ENCODE measurements at regions not wholly inside any gene's neighbourhood (a gene's known extent, or its start where the extent isn't known, plus 50 kb on each side); places are given as distances from the start of the nearest gene placed in this dataset.
A peak's percentile ranks its signal among the peaks of the same experiment; 100 is the strongest.

- CTCF ChIA-PET: no interaction called here
- Histone ChIP-seq H3K4me1 (ENCODE audit: control insufficient read depth, insufficient read depth, low read length) (no peaks in the 10 kb centered on the region), H3K9me3 (ENCODE audit: control insufficient read depth, insufficient read depth, low read depth, low read length) (no peaks in the 10 kb centered on the region), H3K27ac (ENCODE audit: extremely low read depth, low read depth, low read length) (no peak overlapping the region), H3K36me3 (ENCODE audit: control insufficient read depth in 2 of 2, insufficient read depth in 1 of 2, low read length in 2 of 2) (no peaks in the 10 kb centered on the region), H3K4me3 (ENCODE audit: low read depth, low read length) (no peak overlapping the region)
- TF ChIP-seq ZNF580 (tag by site-specific recombination; IDR thresholded peaks at IDR 0.05): no peak
- no peak for TF ChIP-seq ZNF157 (tag by site-specific recombination; IDR thresholded peaks at IDR 0.05)
- no peak for TF ChIP-seq ZNF707 (tag by site-specific recombination; IDR thresholded peaks at IDR 0.05)
- no peak for TF ChIP-seq ZBTB49 (tag by site-specific recombination; IDR thresholded peaks at IDR 0.05; ENCODE audit: low read depth)
- no peak for TF ChIP-seq ZNF18 (tag by site-specific recombination; IDR thresholded peaks at IDR 0.05)
- TF ChIP-seq KLF8 (tag by site-specific recombination; IDR thresholded peaks at IDR 0.05): no peak
- no peak for TF ChIP-seq HOXC10 (CRISPR knock-in tag; IDR thresholded peaks at IDR 0.05)
- no peak for TF ChIP-seq ZBTB17 (tag by site-specific recombination; IDR thresholded peaks at IDR 0.05)
- TF ChIP-seq ZNF239 (tag by site-specific recombination; IDR thresholded peaks at IDR 0.05): no peak
- TF ChIP-seq ELK4 (IDR thresholded peaks at IDR 0.05; ENCODE audit: borderline replicate concordance, low read depth, low read length): no peak
- no peak for TF ChIP-seq ZNF449 (tag by site-specific recombination; IDR thresholded peaks at IDR 0.05)
- TF ChIP-seq ZNF585B (tag by site-specific recombination; IDR thresholded peaks at IDR 0.05): no peak
- no peak for TF ChIP-seq ZNF48 (tag by site-specific recombination; IDR thresholded peaks at IDR 0.05)
- no peak for TF ChIP-seq ZNF561 (tag by site-specific recombination; IDR thresholded peaks at IDR 0.05; ENCODE audit: borderline replicate concordance)
- TF ChIP-seq ZNF335 (tag by site-specific recombination; conservative IDR thresholded peaks at IDR 0.05): no peak
- POLR2A ChIA-PET: no interaction called here
Observed at GRCh38 chr17:55580596-55581133, 69.4 kb upstream of the SMIM36 start.

- CTCF ChIA-PET: interaction anchor here (0.7 to 1.8 kb wide), 2 partner anchors 24 to 79 kb away, joined by 3 to 6 read pairs; no protein-coding TSS in a partner anchor
- Histone ChIP-seq H3K27ac (ENCODE audit: extremely low read depth, low read depth, low read length) (no peak overlapping the region), H3K36me3 (ENCODE audit: control insufficient read depth in 2 of 2, insufficient read depth in 1 of 2, low read length in 2 of 2) (no peaks in the 10 kb centered on the region), H3K4me3 (ENCODE audit: low read depth, low read length) (no peak overlapping the region), H3K4me1 (ENCODE audit: control insufficient read depth, insufficient read depth, low read length) (no peaks in the 10 kb centered on the region), H3K9me3 (ENCODE audit: control insufficient read depth, insufficient read depth, low read depth, low read length) (no peaks in the 10 kb centered on the region)
- no peak for TF ChIP-seq ZNF555 (tag by site-specific recombination; conservative IDR thresholded peaks at IDR 0.05)
- 0 out of 2 replicates have a peak, but pooled peaks have one; percentile 19 for TF ChIP-seq SCRT2 (tag by site-specific recombination; IDR thresholded peaks at IDR 0.05)
- no peak for TF ChIP-seq ELK4 (IDR thresholded peaks at IDR 0.05; ENCODE audit: borderline replicate concordance, low read depth, low read length)
- no peak for TF ChIP-seq ZNF292 (tag by site-specific recombination; IDR thresholded peaks at IDR 0.05; ENCODE audit: borderline replicate concordance, low read depth)
- POLR2A ChIA-PET: interaction anchor here (0.7 kb wide), 1 partner anchor 69 kb away, joined by 4 read pairs; no protein-coding TSS in a partner anchor
Observed at GRCh38 chr17:55577687-55578086, 66.4 kb upstream of the SMIM36 start.

Data from HEK293 (cell line).